K562 (cell line): ENCODE measurements at regions not wholly inside any gene's neighbourhood (a gene's known extent, or its start where the extent isn't known, plus 50 kb on each side); places are given as distances from the start of the nearest gene placed in this dataset.
"Not testable (repeated sequence)": the region's sequence is repeated elsewhere in the genome, so short reads cannot be mapped to it uniquely, and the experiment has no call there.

Source experiments
- ATAC-seq: fragments of 200-7000 bp; cut with Tn5 transposase; 3 replicates; pipeline ENCODE4 v1.9.1; 2020; ENCODE audit warnings: moderate library complexity
- BruUV-seq: library from RNA; stranded (reverse); fragments of 400-500 nt; replicated peaks from 2 replicates; lab custom pipeline; 2021; lab: Mats Ljungman, UMichigan
- CTCF ChIA-PET: fragments of 300-600 bp; formaldehyde crosslinking; extraction: SDS; loops from one replicate; lab custom pipeline; 2021; ENCODE audit warnings: low intra/inter-chr PET ratio; lab: Yijun Ruan, JAX
- POLR2A ChIA-PET: fragments of 300-600, 350-650 bp; sonication (Branson Sonifier 250); formaldehyde crosslinking; extraction: SDS; loops from one replicate; lab custom pipeline; 2021; ENCODE audit warnings: antibody characterized with exemption, inconsistent platforms; lab: Yijun Ruan, JAX
- DNase-seq, 4 experiments: peaks; one replicate each; pipeline versions ENCODE4 v3.0.0 to v3.0.0-alpha.2; 2011 to 2018; ENCODE audit warnings: low spot score in 3 of 4, mixed read lengths in 3 of 4; ENCODE audit errors: extremely low read depth in 1 of 4
- FAIRE-seq: peaks from 2 replicates; lab custom pipeline; 2011; peaks lifted over from hg19 to GRCh38; lab: Jason Lieb, UNC
- H2AFZ ChIP-seq: 2 replicates; pipeline ENCODE4 v1.6.0; 2011; ENCODE audit warnings: low read depth, low read length, control low read depth, inconsistent platforms
- H3K27ac ChIP-seq: fragments of 200-600 bp; 3 replicates; pipeline ENCODE4 v1.8.0; 2011; ENCODE audit warnings: low read depth, mild to moderate bottlenecking, control low read depth, inconsistent platforms, low read length, moderate library complexity, mixed read lengths; ENCODE audit errors: extremely low read depth
- H3K27me3 ChIP-seq, 2 experiments: fragments of 300-600 bp in 1 of 2; 2 replicates in 1 of 2; 3 replicates in 1 of 2; pipeline versions ENCODE4 v1.6.0 to v1.8.0; 2011; ENCODE audit warnings: inconsistent platforms in 2 of 2, low read length in 2 of 2, mild to moderate bottlenecking in 1 of 2, mixed read lengths in 1 of 2, moderate library complexity in 1 of 2; ENCODE audit not compliant: control insufficient read depth in 2 of 2, insufficient read depth in 2 of 2
- H3K36me3 ChIP-seq: fragments of 300-600 bp; 3 replicates; pipeline ENCODE4 v1.8.0; 2011; ENCODE audit warnings: mild to moderate bottlenecking, low read length, inconsistent platforms; ENCODE audit not compliant: control insufficient read depth, insufficient read depth
- H3K4me1 ChIP-seq, 2 experiments: fragments of 200-600 bp in 1 of 2; replicated peaks in 1 of 2; 2 replicates in 1 of 2; 3 replicates in 1 of 2; pipeline versions ENCODE4 v1.5.1 to v1.8.0; 2011; ENCODE audit warnings: inconsistent platforms in 2 of 2, low read length in 2 of 2, mild to moderate bottlenecking in 1 of 2, mixed read lengths in 1 of 2, moderate library complexity in 1 of 2; ENCODE audit not compliant: control insufficient read depth in 2 of 2, insufficient read depth in 2 of 2
- H3K4me2 ChIP-seq: 2 replicates; pipeline ENCODE4 v1.6.1; 2011; ENCODE audit warnings: low read length, control low read depth, inconsistent platforms, mixed read lengths; ENCODE audit not compliant: insufficient read depth
- H3K4me3 ChIP-seq: fragments of 200-600 bp; sonication (generic), shearing (Covaris generic); 2 replicates; pipeline ENCODE4 v1.5.1; 2016; ENCODE audit warnings: control low read depth, inconsistent platforms
- H3K79me2 ChIP-seq: fragments of 200-600 bp; 3 replicates; pipeline ENCODE4 v1.8.0; 2011; ENCODE audit warnings: low read length, inconsistent platforms; ENCODE audit not compliant: control insufficient read depth, insufficient read depth
- H3K9ac ChIP-seq, 2 experiments: 2 replicates each; pipeline versions ENCODE4 v1.6.0 to v1.6.1; 2011; ENCODE audit warnings: low read depth in 2 of 2, low read length in 2 of 2, control low read depth in 1 of 2, inconsistent platforms in 1 of 2, mild to moderate bottlenecking in 1 of 2, mixed read lengths in 1 of 2; ENCODE audit not compliant: insufficient read depth in 1 of 2
- H3K9me1 ChIP-seq: one replicate; pipeline ENCODE4 v1.6.0; 2011; ENCODE audit warnings: inconsistent platforms, mild to moderate bottlenecking, low read length, moderate library complexity; ENCODE audit not compliant: control insufficient read depth, insufficient read depth
- H3K9me3 ChIP-seq: replicated peaks from 2 replicates; pipeline ENCODE4 v1.5.1; 2011; ENCODE audit warnings: low read depth, low read length, inconsistent platforms; ENCODE audit not compliant: control insufficient read depth, insufficient read depth
- H4K20me1 ChIP-seq: replicated peaks from 2 replicates; pipeline ENCODE4 v1.6.1; 2011; ENCODE audit warnings: low read length, inconsistent platforms, mixed read lengths; ENCODE audit not compliant: control insufficient read depth, insufficient read depth
- ELK3 ChIP-seq: fragments of 450-650 bp; formaldehyde crosslinking; IDR thresholded peaks from 2 replicates; pipeline ENCODE4 v1.4.0; 2020; ENCODE audit warnings: mild to moderate bottlenecking
- KAT8 ChIP-seq: fragments of 450-650 bp; IDR thresholded peaks from 2 replicates; pipeline ENCODE4 v1.6.1; 2016; ENCODE audit warnings: low read depth, mild to moderate bottlenecking
- KDM2B ChIP-seq: fragments of 250-450 bp; sonication (Bioruptor Pico); IDR thresholded peaks from 2 replicates; pipeline ENCODE4 v1.8.0; 2021; ENCODE audit warnings: mild to moderate bottlenecking, moderate library complexity
- KDM4B ChIP-seq, 2 experiments: fragments of 450-650 bp in 1 of 2; sonication (generic) in 1 of 2; IDR thresholded peaks; 2 replicates each; pipeline ENCODE4 v1.6.1; 2016 to 2017; ENCODE audit warnings: borderline replicate concordance in 2 of 2, antibody characterized with exemption in 1 of 2, low read depth in 1 of 2, mild to moderate bottlenecking in 1 of 2
- MXD1 ChIP-seq: fragments of 250-450 bp; sonication (Bioruptor Pico); IDR thresholded peaks from 2 replicates; pipeline ENCODE4 v1.8.0; 2021; ENCODE audit warnings: borderline replicate concordance, mild to moderate bottlenecking, moderate library complexity; ENCODE audit not compliant: poor library complexity, severe bottlenecking
- RB1 ChIP-seq: fragments of 450-650 bp; IDR thresholded peaks from 2 replicates; pipeline ENCODE4 v1.6.1; 2017; ENCODE audit warnings: low read depth, mild to moderate bottlenecking
- SMAD4 ChIP-seq: fragments of 250-450 bp; sonication (Bioruptor Pico); conservative IDR thresholded peaks from 2 replicates; pipeline ENCODE4 v1.8.0; 2021; ENCODE audit warnings: inconsistent platforms, mild to moderate bottlenecking, moderate library complexity
- SPI1 ChIP-seq: IDR thresholded peaks from 2 replicates; pipeline ENCODE4 v1.6.1; 2011; ENCODE audit warnings: low read depth, low read length, control low read depth, borderline replicate concordance
- THRA ChIP-seq: fragments of 450-650 bp; IDR thresholded peaks from 2 replicates; pipeline ENCODE4 v1.6.1; 2017; ENCODE audit warnings: mild to moderate bottlenecking, moderate library complexity
- ZFP91 ChIP-seq: sonication (generic); formaldehyde crosslinking; IDR thresholded peaks from 2 replicates; pipeline ENCODE4 v1.8.0; 2022; ENCODE audit warnings: mild to moderate bottlenecking, missing genetic modification reagents
- ZNF253 ChIP-seq: fragments of 250-450 bp; sonication (Bioruptor Pico); conservative IDR thresholded peaks from 2 replicates; pipeline ENCODE4 v1.6.1; 2021; ENCODE audit warnings: mild to moderate bottlenecking
- WGBS: fragments of 100-300 bp; shearing (Covaris generic); methylation state at CpG from one replicate; pipeline ENCODE4 v1.1.6; 2016; ENCODE audit warnings: low coverage, mixed read lengths; ENCODE audit not compliant: insufficient coverage; ENCODE audit errors: missing lambda C conversion rate; 5-methylcytosine and 5-hydroxymethylcytosine counted together
- in situ Hi-C: fragments of 300-500 bp; cut with MboI; formaldehyde crosslinking; loops from 4 replicates; pipeline ENCODE4 v1.15.0; 2018; ENCODE audit warnings: inconsistent platforms, mixed read lengths
- intact Hi-C: fragments of 100-400 bp; cut with micrococcal nuclease; formaldehyde crosslinking; loops from 2 replicates; pipeline ENCODE4 v1.14.2; 2022

GRCh38 chr13:65353150-65353549, 1877.0 kb downstream of the PCDH9 start:
- WGBS = 0% methylated on average over 3 of the region's 3 CpGs
- H3K36me3 ChIP-seq, H3K9ac ChIP-seq, BruUV-seq, DNase-seq, H3K79me2 ChIP-seq, H3K9me3 ChIP-seq, ATAC-seq, H3K4me1 ChIP-seq, CTCF ChIA-PET, H3K9me1 ChIP-seq, intact Hi-C loops, H2AFZ ChIP-seq, H3K4me3 ChIP-seq, FAIRE-seq, in situ Hi-C loops, H3K27me3 ChIP-seq, H3K27ac ChIP-seq, H3K4me2 ChIP-seq, H4K20me1 ChIP-seq, POLR2A ChIA-PET: not testable (repeated sequence)

- Histone ChIP-seq H2AFZ (no peak overlapping the region), H3K4me1 (no peaks in the 10 kb centered on the region), H4K20me1 (no peaks in the 10 kb centered on the region), H3K27me3 (no peaks in the 10 kb centered on the region), H3K4me3 (no peak overlapping the region), H3K9me3 (no peaks in the 10 kb centered on the region), H3K4me2 (no peak overlapping the region), H3K9me1 (no peaks in the 10 kb centered on the region), H3K9ac (no peak overlapping the region), H3K27ac (no peak overlapping the region), H3K79me2 (no peaks in the 10 kb centered on the region), H3K36me3 (no peaks in the 10 kb centered on the region)
- ChIA-PET CTCF (no interaction called here), POLR2A (no interaction called here)
- DNase-seq (no peak), ATAC-seq (no peak), FAIRE-seq (no peak)
- no TSS peak for BruUV-seq
- intact Hi-C loops = no loop called here
- 5% methylated on average over 2 of the region's 2 CpGs for WGBS
- in situ Hi-C loops = no loop called here
- TF ChIP-seq ZFP91 (CRISPR knock-in tag) (no peak), MXD1 (no peak), SPI1 (no peak), ELK3 (CRISPR knock-in tag) (no peak), KAT8 (no peak), KDM4B (IDR thresholded peaks at IDR 0.05; ENCODE audit: borderline replicate concordance in 2 of 2, low read depth in 1 of 2) (no peak), RB1 (no peak), ZNF253 (CRISPR knock-in tag) (no peak), KDM2B (no peak), SMAD4 (CRISPR knock-in tag) (no peak), THRA (no peak)
Measured at GRCh38 chr13:65347420-65348030, 1882.6 kb downstream of the PCDH9 start.
